GM18861 (cell line): ENCODE measurements at regions not wholly inside any gene's neighbourhood (a gene's known extent, or its start where the extent isn't known, plus 50 kb on each side); places are given as distances from the start of the nearest gene placed in this dataset.

ENCODE experiments used
- ATAC-seq: cut with Tn5 transposase; IDR thresholded peaks from one replicate; pipeline ENCODE4 v1.9.1; 2021; ENCODE audit not compliant: unreplicated experiment

- ATAC-seq = no peak
Measured at GRCh38 chr2:217419055-217419671, 559.3 kb upstream of the TNP1 start.

GRCh38 chr2:217418544-217418943 is 558.7 kb upstream of the TNP1 start:
- ATAC-seq = no peak

- no peak for ATAC-seq
Measured at GRCh38 chr2:217418090-217418489, 558.2 kb upstream of the TNP1 start.

- ATAC-seq = no peak
Measured at GRCh38 chr2:217417536-217417935, 557.7 kb upstream of the TNP1 start.

- no peak for ATAC-seq
Measured at GRCh38 chr2:217415316-217415715, 555.5 kb upstream of the TNP1 start.

- no peak for ATAC-seq
Measured at GRCh38 chr2:217414429-217414828, 554.6 kb upstream of the TNP1 start.

- no peak for ATAC-seq
Measured at GRCh38 chr2:217413193-217413592, 553.3 kb upstream of the TNP1 start.

- no peak for ATAC-seq
Measured at GRCh38 chr2:217412721-217413120, 552.9 kb upstream of the TNP1 start.

- ATAC-seq = no peak
Measured at GRCh38 chr2:217412277-217412676, 552.4 kb upstream of the TNP1 start.

GRCh38 chr2:217410681-217410960 is 550.8 kb upstream of the TNP1 start:
- no peak for ATAC-seq

- no peak for ATAC-seq
Measured at GRCh38 chr2:217409949-217410680, 550.3 kb upstream of the TNP1 start.

- no peak for ATAC-seq
Measured at GRCh38 chr2:217407362-217407761, 547.5 kb upstream of the TNP1 start.

- no peak for ATAC-seq
Measured at GRCh38 chr2:217404236-217404760, 544.4 kb upstream of the TNP1 start.

- no peak for ATAC-seq
Measured at GRCh38 chr2:217402761-217403383, 543.0 kb upstream of the TNP1 start.

GRCh38 chr2:217402144-217402543 is 542.3 kb upstream of the TNP1 start:
- no peak for ATAC-seq

- ATAC-seq = no peak
Measured at GRCh38 chr2:217399291-217399690, 539.4 kb upstream of the TNP1 start.

- no peak for ATAC-seq
Measured at GRCh38 chr2:217398860-217399259, 539.0 kb upstream of the TNP1 start.

GRCh38 chr2:217398101-217398500 is 538.2 kb upstream of the TNP1 start:
- no peak for ATAC-seq

- no peak for ATAC-seq
Measured at GRCh38 chr2:217396586-217396985, 536.7 kb upstream of the TNP1 start.

- ATAC-seq = no peak
Measured at GRCh38 chr2:217396165-217396564, 536.3 kb upstream of the TNP1 start.

GRCh38 chr2:217394510-217395351 is 534.9 kb upstream of the TNP1 start:
- no peak for ATAC-seq
